SKM-1 (cell line): ENCODE measurements at regions not wholly inside any gene's neighbourhood (a gene's known extent, or its start where the extent isn't known, plus 50 kb on each side); places are given as distances from the start of the nearest gene placed in this dataset.
"Not testable (repeated sequence)": the region's sequence is repeated elsewhere in the genome, so short reads cannot be mapped to it uniquely, and the experiment has no call there.

Experiments
- DNase-seq: peaks from one replicate; lab custom pipeline; 2025; ENCODE audit not compliant: unreplicated experiment; lab: John Stamatoyannopoulos, UW

GRCh38 chr9:27671636-27672035 lies 98.4 kb upstream of the C9orf72 start:
- DNase-seq = no peak

GRCh38 chr9:27672718-27673117 lies 99.4 kb upstream of the C9orf72 start:
- DNase-seq = no peak

- no peak for DNase-seq
Measured at GRCh38 chr9:27673641-27674040, 100.4 kb upstream of the C9orf72 start.

- no peak for DNase-seq
Measured at GRCh38 chr9:27675354-27675753, 102.1 kb upstream of the C9orf72 start.

- DNase-seq = no peak
Measured at GRCh38 chr9:27676827-27677226, 103.5 kb upstream of the C9orf72 start.

- no peak for DNase-seq
Measured at GRCh38 chr9:27679338-27679737, 106.1 kb upstream of the C9orf72 start.

- no peak for DNase-seq
Measured at GRCh38 chr9:27683181-27683580, 109.9 kb upstream of the C9orf72 start.

GRCh38 chr9:27688954-27689353 lies 115.7 kb upstream of the C9orf72 start:
- DNase-seq = no peak

- not testable (repeated sequence) for DNase-seq
Measured at GRCh38 chr9:27690816-27691215, 117.5 kb upstream of the C9orf72 start.

- DNase-seq = no peak
Measured at GRCh38 chr9:27699621-27700020, 126.3 kb upstream of the C9orf72 start.

- no peak for DNase-seq
Measured at GRCh38 chr9:27701016-27701415, 127.7 kb upstream of the C9orf72 start.

- peak; percentile 61 for DNase-seq
Measured at GRCh38 chr9:27701587-27701986, 128.3 kb upstream of the C9orf72 start.

- peak; percentile 7 for DNase-seq
Measured at GRCh38 chr9:27703216-27703980, 130.1 kb upstream of the C9orf72 start.

- DNase-seq = no peak
Measured at GRCh38 chr9:27711241-27711640, 138.0 kb upstream of the C9orf72 start.

- DNase-seq = no peak
Measured at GRCh38 chr9:27712806-27713205, 139.5 kb upstream of the C9orf72 start.

- DNase-seq = no peak
Measured at GRCh38 chr9:27714388-27714787, 141.1 kb upstream of the C9orf72 start.

GRCh38 chr9:27715651-27716050 lies 142.4 kb upstream of the C9orf72 start:
- DNase-seq = no peak

GRCh38 chr9:27717991-27718390 lies 144.7 kb upstream of the C9orf72 start:
- no peak for DNase-seq

- peak; percentile 4 for DNase-seq
Measured at GRCh38 chr9:27719711-27720110, 146.4 kb upstream of the C9orf72 start.

GRCh38 chr9:27722866-27723265 lies 149.6 kb upstream of the C9orf72 start:
- no peak for DNase-seq

- DNase-seq = peak; percentile 61
Measured at GRCh38 chr9:27726244-27727081, 153.2 kb upstream of the C9orf72 start.

- no peak for DNase-seq
Measured at GRCh38 chr9:27732494-27732893, 159.2 kb upstream of the C9orf72 start.
